Common myeloid progenitor, CD34-positive (primary cell): ENCODE measurements at regions not wholly inside any gene's neighbourhood (a gene's known extent, or its start where the extent isn't known, plus 50 kb on each side); places are given as distances from the start of the nearest gene placed in this dataset.

Source experiments
- CTCF ChIA-PET: fragments of 350-600 bp; sonication (Branson Sonifier 250); formaldehyde crosslinking; loops from one replicate; lab custom pipeline; 2021; ENCODE audit warnings: antibody characterized with exemption; lab: Charles Lee
- POLR2A ChIA-PET: fragments of 350-600 bp; sonication (Branson Sonifier 250); formaldehyde crosslinking; loops from one replicate; lab custom pipeline; 2021; ENCODE audit warnings: antibody characterized with exemption; lab: Charles Lee
- DNase-seq, 3 donors: peaks; one replicate each; pipeline versions ENCODE4 v3.0.0 to v3.0.0-alpha.2; 2013
- H3K27ac ChIP-seq, 2 experiments: 1 replicate in 1 of 2; 2 replicates in 1 of 2; pipeline ENCODE4 v1.7.0; 2013; ENCODE audit warnings: inconsistent platforms in 2 of 2, low read length in 2 of 2, mild to moderate bottlenecking in 2 of 2, low read depth in 1 of 2, moderate library complexity in 1 of 2; ENCODE audit not compliant: severe bottlenecking in 2 of 2, insufficient read depth in 1 of 2, poor library complexity in 1 of 2
- H3K27me3 ChIP-seq, 5 experiments: replicated peaks in 2 of 5; 1 replicate in 3 of 5; 2 replicates in 2 of 5; pipeline versions ENCODE4 v1.6.1 to v1.7.0; 2013; ENCODE audit warnings: low read length in 4 of 5, mild to moderate bottlenecking in 2 of 5, moderate library complexity in 2 of 5, inconsistent platforms in 1 of 5; ENCODE audit not compliant: insufficient read depth in 5 of 5, control insufficient read depth in 4 of 5
- H3K36me3 ChIP-seq, 4 experiments: 1 replicate in 2 of 4; 2 replicates in 2 of 4; pipeline versions ENCODE4 v1.6.1 to v1.7.0; 2013; ENCODE audit warnings: low read length in 3 of 4, control low read depth in 1 of 4, mild to moderate bottlenecking in 1 of 4; ENCODE audit not compliant: control insufficient read depth in 4 of 4, insufficient read depth in 4 of 4
- H3K4me1 ChIP-seq, 4 experiments: 1 replicate in 3 of 4; 2 replicates in 1 of 4; pipeline versions ENCODE4 v1.6.1 to v1.7.1; 2013; ENCODE audit warnings: low read length in 3 of 4, mild to moderate bottlenecking in 3 of 4, control low read depth in 1 of 4, inconsistent platforms in 1 of 4, moderate library complexity in 1 of 4; ENCODE audit not compliant: control insufficient read depth in 4 of 4, insufficient read depth in 4 of 4; ENCODE audit errors: control extremely low read depth in 1 of 4
- H3K4me3 ChIP-seq, 7 experiments: 1 replicate in 4 of 7; 2 replicates in 3 of 7; pipeline versions ENCODE4 v1.5.1 to v1.7.0; 2013; ENCODE audit warnings: mild to moderate bottlenecking in 7 of 7, low read length in 6 of 7, moderate library complexity in 6 of 7, inconsistent platforms in 2 of 7, low read depth in 2 of 7, control low read depth in 1 of 7; ENCODE audit not compliant: insufficient read depth in 4 of 7, control insufficient read depth in 1 of 7; ENCODE audit errors: extremely low read depth in 1 of 7
- H3K9me3 ChIP-seq, 5 experiments: 1 replicate in 4 of 5; 2 replicates in 1 of 5; pipeline versions ENCODE4 v1.6.1 to v1.7.1; 2013; ENCODE audit warnings: low read length in 4 of 5, mild to moderate bottlenecking in 2 of 5, inconsistent platforms in 1 of 5, low read depth in 1 of 5, moderate library complexity in 1 of 5; ENCODE audit not compliant: control insufficient read depth in 4 of 5, insufficient read depth in 2 of 5; ENCODE audit errors: control extremely low read depth in 1 of 5
- WGBS: methylation state at CpG from one replicate; pipeline ENCODE4 v1.1.5; 2013; ENCODE audit not compliant: insufficient coverage; 5-methylcytosine and 5-hydroxymethylcytosine counted together

DNA sequence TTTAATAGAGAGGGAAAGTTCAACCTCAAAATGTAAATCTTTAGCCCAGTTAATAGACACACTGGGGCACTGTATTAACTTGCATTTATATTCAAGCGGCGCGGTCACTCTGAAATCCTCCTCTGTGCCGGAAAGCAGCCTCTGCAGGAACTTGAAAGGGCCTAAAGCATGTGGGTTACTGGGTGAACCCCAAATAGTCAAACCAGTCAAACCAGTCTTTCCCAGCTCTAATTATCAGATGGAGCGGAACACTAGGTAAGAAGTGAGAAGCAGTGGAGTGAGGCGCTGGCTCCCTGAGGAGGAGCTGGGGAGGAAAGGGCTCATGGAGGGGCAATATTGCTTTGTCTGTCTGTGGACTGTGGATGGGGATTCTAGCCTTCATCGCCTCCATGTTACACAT, 531.3 kb downstream of the QKI start:
- H3K4me1 ChIP-seq, result no peaks in the 10 kb centered on the region
- no peaks in the 10 kb centered on the region for H3K9me3 ChIP-seq
- no peak for DNase-seq
- H3K27ac ChIP-seq, result no peak overlapping the region
- CTCF ChIA-PET, result interaction anchor here (1.2 kb wide), 1 partner anchor 10 kb away, joined by 3 read pairs; no protein-coding TSS in a partner anchor
- H3K27me3 ChIP-seq, result peaks cover 5 to 80% (median 21%) of the 10 kb centered on the region in 5 experiments
- POLR2A ChIA-PET, result no interaction called here
- WGBS, result 90% methylated on average over 2 of the region's 7 CpGs
- no peaks in the 10 kb centered on the region for H3K36me3 ChIP-seq
- H3K4me3 ChIP-seq, result no peak overlapping the region

DNA sequence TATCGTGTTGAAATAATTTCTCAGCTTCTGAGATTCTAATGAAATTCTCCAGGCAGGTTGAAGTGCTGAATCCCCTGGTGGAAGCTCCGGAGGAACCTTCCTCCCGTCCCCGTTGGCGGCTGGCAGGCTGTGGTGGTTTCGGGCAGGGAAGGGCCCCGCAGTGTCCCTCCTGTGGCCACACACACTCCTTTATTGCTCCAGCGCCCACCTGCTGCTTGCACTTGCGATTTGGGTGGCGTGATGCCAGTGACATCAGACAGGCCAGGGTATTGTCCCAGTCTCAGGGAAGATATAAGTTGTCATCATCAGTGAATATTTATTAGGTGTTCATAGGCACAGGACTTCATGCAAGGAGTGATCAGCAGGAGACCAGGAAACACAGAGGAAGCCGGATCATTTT, 530.4 kb downstream of the QKI start:
- Histone ChIP-seq H3K4me3 (no peak overlapping the region), H3K9me3 (no peaks in the 10 kb centered on the region), H3K27me3 (peaks cover 3 to 80% (median 21%) of the 10 kb centered on the region in 5 experiments), H3K27ac (no peak overlapping the region), H3K4me1 (no peaks in the 10 kb centered on the region), H3K36me3 (no peaks in the 10 kb centered on the region)
- no peak for DNase-seq
- ChIA-PET POLR2A (no interaction called here), CTCF (no interaction called here)
- 69% methylated on average over 10 of the region's 11 CpGs for WGBS

DNA sequence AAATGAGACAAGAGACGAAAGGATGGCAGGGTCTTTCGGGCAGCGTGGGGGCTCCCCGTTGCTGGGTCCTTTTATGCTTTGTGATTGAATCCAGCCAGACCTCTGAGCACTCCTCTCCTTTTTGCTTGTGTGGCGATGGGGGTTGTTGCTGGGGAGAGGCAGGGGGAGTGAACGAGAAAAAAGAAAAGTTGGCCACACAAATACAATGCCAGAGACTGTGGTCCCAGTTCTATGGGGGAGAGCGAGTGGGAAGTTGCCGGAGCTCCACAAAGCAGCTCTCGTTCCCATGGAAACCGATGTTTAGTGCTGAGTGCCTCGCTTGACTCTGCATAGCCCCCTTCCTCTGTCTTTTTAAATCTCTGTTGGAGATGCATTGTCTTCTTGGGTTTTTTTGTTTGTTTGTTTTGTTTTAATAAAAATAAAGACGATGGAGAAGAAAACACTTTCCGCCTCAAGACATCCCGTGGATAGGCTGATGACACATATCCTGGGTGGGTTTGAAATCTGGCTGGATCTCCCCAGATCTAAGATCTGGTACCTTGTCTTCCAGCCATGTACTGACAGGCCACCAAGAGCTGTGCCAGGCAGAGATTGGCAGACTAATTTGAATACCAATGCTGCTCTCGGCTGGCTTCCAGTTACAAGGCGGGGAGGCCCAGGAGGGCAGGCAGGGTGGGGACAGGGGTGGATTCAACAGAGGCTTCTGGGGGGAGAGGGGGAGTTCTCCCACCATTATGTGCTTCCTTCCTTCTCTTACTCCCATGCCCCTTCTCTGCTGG, 529.3 kb downstream of the QKI start:
- 7% methylated on average over 7 of the region's 16 CpGs for WGBS
- H3K4me1 ChIP-seq, result no peaks in the 10 kb centered on the region
- no peak overlapping the region for H3K4me3 ChIP-seq
- peaks cover 3 to 83% (median 21%) of the 10 kb centered on the region in 5 experiments for H3K27me3 ChIP-seq
- ChIA-PET CTCF (no interaction called here), POLR2A (no interaction called here)
- no peak overlapping the region for H3K27ac ChIP-seq
- no peaks in the 10 kb centered on the region for H3K9me3 ChIP-seq
- DNase-seq, result peak in 2 of 3 donors; percentile 38 to 45
- no peaks in the 10 kb centered on the region for H3K36me3 ChIP-seq

DNA sequence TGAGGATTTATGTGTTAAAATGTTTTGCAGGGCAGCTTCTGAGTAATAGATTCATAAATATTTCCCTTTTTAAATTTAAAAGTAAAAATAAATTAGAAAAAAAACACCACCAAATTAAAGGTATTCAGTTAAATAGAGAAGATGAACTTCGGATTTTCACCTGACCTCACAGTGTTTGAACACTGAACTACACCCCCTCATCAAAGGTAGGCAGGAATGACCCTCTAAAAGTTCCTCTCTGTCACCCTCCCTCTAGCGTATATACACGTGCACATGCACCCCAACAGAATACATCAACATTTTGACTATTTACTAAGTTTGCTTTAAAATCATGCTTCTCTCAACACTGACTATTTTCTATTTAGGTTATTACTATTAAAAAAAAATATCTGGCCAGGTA, 528.3 kb downstream of the QKI start:
- 63% methylated on average over 1 of the region's 3 CpGs for WGBS
- CTCF ChIA-PET, result no interaction called here
- Histone ChIP-seq H3K27me3 (peaks cover 3 to 81% (median 21%) of the 10 kb centered on the region in 5 experiments), H3K27ac (no peak overlapping the region), H3K4me1 (no peaks in the 10 kb centered on the region), H3K4me3 (no peak overlapping the region), H3K36me3 (no peaks in the 10 kb centered on the region), H3K9me3 (no peaks in the 10 kb centered on the region)
- DNase-seq, result no peak
- POLR2A ChIA-PET, result no interaction called here

DNA sequence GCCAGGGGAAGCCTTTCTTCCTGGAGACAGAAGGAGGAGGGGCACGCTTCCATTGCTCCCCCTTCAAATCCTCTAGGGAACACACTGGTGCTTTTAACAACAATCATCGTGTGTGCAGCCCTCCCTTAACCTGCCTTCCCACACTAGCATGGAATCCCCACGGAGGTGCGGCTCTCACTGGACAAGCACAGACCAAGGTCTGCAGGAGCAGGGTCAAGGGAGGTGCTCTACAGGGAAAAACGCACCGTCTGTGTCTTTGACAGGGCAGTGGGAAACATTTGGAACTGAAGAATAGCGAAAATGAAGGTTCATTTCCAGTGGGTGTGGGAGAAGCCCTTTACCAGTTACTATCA, 527.1 kb downstream of the QKI start:
- Histone ChIP-seq H3K4me3 (no peak overlapping the region), H3K4me1 (no peaks in the 10 kb centered on the region), H3K27ac (no peak overlapping the region), H3K9me3 (no peaks in the 10 kb centered on the region), H3K36me3 (no peaks in the 10 kb centered on the region), H3K27me3 (peaks cover 3 to 75% (median 21%) of the 10 kb centered on the region in 5 experiments)
- 63% methylated on average over 3 of the region's 7 CpGs for WGBS
- ChIA-PET CTCF (no interaction called here), POLR2A (no interaction called here)
- no peak for DNase-seq

DNA sequence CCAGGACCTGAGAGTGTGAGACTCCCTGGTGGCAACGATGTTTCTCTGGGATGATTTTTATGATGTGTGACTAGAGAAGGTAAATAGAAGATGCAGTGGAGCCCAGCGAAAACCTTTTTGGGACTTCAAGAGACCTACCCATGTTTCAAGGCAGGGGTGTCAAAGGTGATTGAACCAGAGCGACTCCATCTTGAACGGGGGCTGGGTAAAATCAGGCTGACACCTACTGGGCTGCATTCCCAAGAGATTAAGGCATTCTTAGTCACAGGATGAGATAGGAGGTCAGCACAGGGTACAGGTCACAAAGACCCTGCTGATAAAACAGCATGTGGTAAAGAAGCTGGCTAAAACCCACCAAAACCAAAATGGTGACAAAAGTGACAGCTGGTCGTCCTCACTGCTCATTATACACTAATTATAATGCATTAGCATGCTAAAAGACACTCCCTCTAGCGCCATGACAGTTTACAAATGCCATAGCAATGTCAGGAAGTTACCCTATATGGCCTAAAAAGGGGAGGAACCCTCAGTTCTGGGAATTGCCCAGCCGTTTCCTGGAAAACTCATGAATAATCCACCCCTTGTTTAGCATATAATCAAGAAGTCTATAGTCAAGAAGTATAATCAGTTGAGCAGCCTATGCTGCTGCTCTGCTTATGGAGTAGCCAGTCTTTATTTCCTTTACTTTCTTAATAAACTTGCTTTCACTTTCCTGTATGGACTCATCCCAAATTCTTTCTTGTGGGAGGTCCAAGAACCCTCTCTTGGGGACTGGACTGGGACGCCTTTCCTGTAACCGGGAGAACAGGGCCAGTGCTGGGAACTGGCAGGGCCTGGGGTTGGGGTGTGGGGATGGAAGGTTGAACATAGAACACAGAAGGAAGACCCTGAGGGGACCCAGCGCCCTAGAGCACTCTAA, 526.4 kb downstream of the QKI start:
- ChIA-PET POLR2A (no interaction called here), CTCF (no interaction called here)
- no peaks in the 10 kb centered on the region for H3K36me3 ChIP-seq
- H3K27me3 ChIP-seq, result peaks cover 3 to 69% (median 20%) of the 10 kb centered on the region in 5 experiments
- no peaks in the 10 kb centered on the region for H3K4me1 ChIP-seq
- H3K4me3 ChIP-seq, result no peak overlapping the region
- DNase-seq, result no peak
- no peaks in the 10 kb centered on the region for H3K9me3 ChIP-seq
- no peak overlapping the region for H3K27ac ChIP-seq
- WGBS, result 83% methylated on average over 9 of the region's 10 CpGs

DNA sequence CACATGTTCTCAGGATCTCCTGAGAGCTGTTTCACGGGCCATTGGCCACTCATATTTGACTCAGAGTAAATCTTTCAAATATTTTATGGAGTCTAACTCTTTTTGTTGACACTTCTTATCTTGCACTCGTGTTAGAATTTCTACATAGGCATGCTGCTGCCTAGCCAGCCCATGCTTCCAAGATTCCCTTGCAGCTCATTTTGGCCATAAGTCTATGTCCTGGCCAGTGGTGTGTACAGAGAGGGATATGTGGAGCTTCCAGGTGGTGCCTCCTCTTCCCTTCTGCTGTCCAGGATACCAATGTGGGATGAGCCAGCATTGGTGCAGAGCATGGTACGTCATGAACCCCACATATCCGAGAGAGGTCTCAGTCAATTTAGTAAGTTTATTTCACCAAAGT, 522.6 kb downstream of the QKI start:
- WGBS, result 94% methylated on average over 4 of the region's 4 CpGs
- CTCF ChIA-PET, result interaction anchor here (2.0 kb wide), 1 partner anchor 9 kb away, joined by 7 read pairs; no protein-coding TSS in a partner anchor

More for the DNA sequence above, 522.6 kb downstream of the QKI start:
- Histone ChIP-seq H3K4me3 (no peak overlapping the region), H3K4me1 (peaks cover 0 to 5% (median 3%) of the 10 kb centered on the region in 4 experiments), H3K36me3 (no peaks in the 10 kb centered on the region), H3K27me3 (peaks cover 0 to 44% (median 14%) of the 10 kb centered on the region in 5 experiments), H3K9me3 (no peaks in the 10 kb centered on the region), H3K27ac (no peak overlapping the region)
- POLR2A ChIA-PET, result no interaction called here
- no peak for DNase-seq
